HG03097 (cell line): ENCODE measurements at regions not wholly inside any gene's neighbourhood (a gene's known extent, or its start where the extent isn't known, plus 50 kb on each side); places are given as distances from the start of the nearest gene placed in this dataset.
"Not testable (repeated sequence)": the region's sequence is repeated elsewhere in the genome, so short reads cannot be mapped to it uniquely, and the experiment has no call there.

Experiments used
- ATAC-seq: cut with Tn5 transposase; IDR thresholded peaks from one replicate; pipeline ENCODE4 v1.9.1; 2021; ENCODE audit not compliant: unreplicated experiment, low FRiP score

DNA sequence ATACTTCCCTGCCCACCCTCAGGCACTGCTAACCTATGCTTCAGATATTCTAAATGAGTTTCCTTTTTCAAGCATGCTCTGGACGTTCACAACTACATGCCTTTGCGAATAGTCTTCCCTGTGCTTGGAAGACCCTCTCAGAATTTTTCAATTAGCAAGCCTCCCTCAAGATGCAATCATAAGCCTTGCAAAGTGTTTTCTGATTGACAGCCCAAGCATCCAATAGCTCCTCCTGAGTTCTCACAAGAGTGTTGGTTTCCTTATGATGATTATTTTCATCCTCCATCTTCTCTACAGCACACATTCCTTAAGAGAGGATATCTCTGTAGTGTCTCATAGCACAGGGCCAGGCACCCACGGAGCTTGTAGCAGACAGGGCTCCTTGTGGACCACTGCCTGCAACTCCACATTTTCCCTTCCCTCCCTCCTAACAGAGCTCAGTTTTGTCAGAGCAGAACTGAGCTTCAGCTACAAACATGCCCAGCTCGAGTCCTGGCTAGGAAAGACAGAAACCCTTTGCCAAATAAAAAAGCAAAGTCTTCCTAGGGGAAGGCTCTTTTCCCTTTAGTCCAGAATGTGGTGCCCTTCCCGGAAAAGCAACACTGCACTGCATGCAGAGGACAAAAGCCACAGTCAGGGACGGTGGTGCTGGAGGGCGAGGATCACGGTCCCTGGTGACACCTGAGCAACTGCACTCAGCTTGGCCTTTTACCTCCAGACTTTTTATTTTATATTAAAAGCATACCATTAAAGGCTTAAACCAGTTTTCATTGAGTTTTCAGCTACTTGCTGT is 819.8 kb upstream of the ID2 start:
- ATAC-seq, result no peak

- no peak for ATAC-seq
Measured at GRCh38 chr2:7866104-7866503, 815.8 kb upstream of the ID2 start.

DNA sequence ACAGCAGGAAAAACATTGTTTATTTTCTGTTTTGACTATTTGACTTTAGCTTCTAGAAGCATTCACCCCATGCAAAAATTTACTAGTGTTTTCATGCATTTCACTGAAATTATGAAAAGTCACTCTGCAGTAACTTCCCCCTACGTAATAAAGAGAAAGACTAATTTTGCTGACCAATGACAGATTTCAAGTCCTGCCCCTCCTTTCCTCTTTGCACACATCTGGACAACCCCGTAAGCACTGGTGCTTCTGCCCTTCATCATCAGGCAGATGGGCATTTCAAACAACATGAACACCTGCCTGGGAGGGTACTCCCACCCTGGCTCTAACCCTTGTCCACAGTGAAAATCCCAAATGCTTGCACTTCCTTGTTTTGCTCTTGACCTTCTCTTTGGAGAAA is 815.0 kb upstream of the ID2 start:
- no peak for ATAC-seq

DNA sequence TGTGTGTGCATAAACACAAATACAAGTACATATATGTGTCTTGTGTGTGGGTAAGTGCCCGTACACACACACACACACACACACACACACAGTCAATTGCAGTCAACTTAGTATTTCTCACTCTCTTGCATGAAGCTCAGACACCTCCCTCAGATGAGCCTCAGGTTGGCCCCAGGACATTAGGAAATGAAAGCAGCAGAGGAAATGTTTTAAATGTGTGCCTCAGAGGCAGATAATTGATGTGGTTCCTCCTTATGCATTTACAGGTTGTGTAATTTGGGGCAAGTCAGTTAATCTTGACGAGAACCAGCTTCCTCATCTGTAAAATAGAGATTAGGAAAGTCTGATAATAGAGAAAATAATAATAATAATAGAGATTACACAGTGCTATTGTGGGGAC is 814.0 kb upstream of the ID2 start:
- no peak for ATAC-seq

- no peak for ATAC-seq
Measured at GRCh38 chr2:7868836-7869235, 813.0 kb upstream of the ID2 start.

DNA sequence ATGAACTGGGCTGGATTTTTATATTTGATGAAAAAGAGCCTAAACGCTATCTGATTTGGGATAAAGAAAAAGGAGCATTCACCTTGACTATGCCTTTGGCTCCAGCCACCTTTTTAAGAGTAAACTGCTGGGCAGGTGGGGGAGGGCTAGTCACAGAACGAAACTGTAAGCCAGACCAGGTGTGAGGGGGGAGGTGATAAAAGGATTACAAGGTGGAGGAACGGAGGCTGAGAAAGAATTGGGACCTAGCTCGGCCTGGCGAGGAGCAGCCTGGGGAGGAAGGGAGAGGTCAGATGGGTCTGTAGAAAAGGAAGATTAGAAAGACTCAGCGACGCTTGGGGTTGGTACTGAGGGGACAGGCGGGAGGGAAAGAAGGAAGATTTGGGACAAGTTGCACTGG is 805.4 kb upstream of the ID2 start:
- not testable (repeated sequence) for ATAC-seq

DNA sequence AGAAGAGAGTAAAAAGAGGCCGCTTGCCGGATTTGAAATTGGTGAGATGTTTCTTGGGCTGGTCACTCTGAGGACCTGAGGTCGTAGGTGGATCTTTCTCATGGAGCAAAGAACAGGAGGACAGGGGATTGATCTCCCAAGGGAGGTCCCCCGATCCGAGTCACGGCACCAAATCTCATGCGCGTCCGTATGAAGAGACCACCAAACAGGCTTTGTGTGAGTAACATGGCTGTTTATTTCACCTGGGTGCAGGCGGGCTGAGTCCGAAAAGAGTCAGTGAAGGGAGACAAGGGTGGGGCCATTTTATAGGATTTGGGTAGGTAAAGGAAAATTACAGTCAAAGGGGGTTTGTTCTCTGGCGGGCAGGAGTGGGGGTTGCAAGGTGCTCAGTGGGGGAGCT is 803.6 kb upstream of the ID2 start:
- ATAC-seq, result not testable (repeated sequence)

GRCh38 chr2:7878786-7879482 is 802.9 kb upstream of the ID2 start:
- no peak for ATAC-seq

DNA sequence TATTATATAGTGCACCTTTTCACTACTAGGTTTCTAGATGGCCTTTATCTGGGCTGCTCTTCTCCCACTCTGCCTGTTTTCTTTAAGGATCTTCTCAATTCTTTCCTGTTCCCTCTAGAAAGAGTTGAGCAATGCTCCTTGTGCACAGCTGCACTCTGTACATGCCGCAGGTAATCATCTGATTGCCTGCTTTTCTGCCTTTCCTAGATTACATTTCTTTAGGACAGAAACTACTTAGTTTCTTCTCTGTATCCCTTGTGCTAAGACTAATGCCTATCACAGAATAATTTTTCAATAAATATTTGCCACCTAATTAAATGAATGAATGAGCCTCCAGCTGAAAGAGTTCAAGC is 802.4 kb upstream of the ID2 start:
- no peak for ATAC-seq

- no peak for ATAC-seq
Measured at GRCh38 chr2:7880126-7880525, 801.7 kb upstream of the ID2 start.

DNA sequence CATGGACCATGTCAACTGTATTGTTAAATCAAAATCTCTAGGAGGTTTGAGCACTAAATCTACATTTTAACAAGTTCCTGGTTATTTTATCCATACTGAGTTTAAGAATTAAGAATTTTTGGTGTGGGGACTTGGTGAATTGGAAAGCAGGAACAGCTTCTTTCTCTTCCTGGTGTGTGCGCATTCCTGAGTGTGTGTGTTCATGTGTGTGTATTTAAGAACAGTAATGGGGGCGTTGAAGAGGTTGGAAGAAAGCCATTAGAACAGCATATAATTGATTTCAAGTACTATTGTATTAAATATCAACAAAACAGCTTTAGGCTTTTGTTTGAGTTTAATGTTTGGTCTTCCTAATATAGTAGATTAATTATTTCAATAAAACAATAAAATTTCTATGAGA is 801.3 kb upstream of the ID2 start:
- ATAC-seq, result no peak

GRCh38 chr2:7881063-7881462 is 800.8 kb upstream of the ID2 start:
- no peak for ATAC-seq

- ATAC-seq, result no peak
Measured at GRCh38 chr2:7881466-7881865, 800.4 kb upstream of the ID2 start.

GRCh38 chr2:7882296-7882695 is 799.6 kb upstream of the ID2 start:
- ATAC-seq, result no peak

DNA sequence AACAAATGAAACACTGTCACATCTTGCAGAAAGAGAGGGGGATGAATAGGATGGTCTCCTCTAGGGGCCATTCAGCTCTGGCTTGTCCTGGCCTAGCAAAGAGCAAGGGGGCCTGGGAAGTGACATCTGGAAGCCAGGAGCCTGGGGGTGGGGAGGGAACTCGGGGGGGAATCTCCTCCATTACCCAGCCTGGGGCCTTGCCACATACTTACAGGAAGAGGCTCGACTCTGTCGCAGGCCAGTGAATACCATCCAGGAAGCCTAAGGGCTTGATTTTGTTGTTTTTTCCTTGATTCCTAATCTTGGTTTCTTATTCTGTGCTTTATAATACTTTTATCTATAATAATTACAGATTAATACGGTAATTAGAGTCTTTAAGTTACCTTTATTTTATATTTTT is 797.5 kb upstream of the ID2 start:
- no peak for ATAC-seq

- ATAC-seq, result no peak
Measured at GRCh38 chr2:7886666-7887065, 795.2 kb upstream of the ID2 start.

- ATAC-seq, result no peak
Measured at GRCh38 chr2:7887441-7887840, 794.4 kb upstream of the ID2 start.

DNA sequence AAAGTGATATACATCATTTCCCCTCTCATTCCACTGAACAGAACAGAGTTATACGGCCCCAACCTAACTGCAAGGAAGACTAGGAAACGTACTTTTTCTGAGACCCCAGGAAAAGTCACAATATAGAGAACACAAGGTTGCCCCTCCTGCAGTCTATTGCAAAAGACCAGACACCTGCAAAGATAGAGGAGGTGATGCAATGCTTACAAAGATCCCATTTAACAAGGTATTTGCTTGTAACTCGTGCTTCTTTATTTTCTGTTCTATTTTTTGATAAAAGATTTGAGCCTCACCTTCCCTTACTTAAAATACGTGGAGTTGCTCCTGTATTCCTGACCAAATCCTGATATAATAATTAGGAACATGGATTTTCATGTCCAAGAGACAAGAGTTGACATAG is 793.0 kb upstream of the ID2 start:
- ATAC-seq, result no peak

DNA sequence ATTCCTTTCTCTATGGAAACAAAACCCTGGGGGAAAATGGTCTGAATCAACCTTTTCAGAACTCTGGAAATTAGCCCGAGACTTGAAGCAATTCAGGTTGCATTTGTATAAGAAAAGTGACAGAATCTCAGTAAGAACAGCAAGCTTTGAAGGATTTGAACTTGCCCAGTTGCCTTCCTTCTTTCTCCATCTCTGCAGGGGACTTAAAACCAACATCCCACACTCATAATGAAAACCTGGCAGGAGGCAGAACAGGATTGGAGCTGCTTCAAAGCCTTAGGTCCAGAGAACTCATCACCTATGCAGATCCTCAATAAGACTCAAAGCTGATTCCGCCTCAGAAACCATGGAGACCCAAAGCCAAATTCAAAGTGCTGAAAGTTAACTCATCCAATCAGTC is 790.5 kb upstream of the ID2 start:
- ATAC-seq, result no peak

DNA sequence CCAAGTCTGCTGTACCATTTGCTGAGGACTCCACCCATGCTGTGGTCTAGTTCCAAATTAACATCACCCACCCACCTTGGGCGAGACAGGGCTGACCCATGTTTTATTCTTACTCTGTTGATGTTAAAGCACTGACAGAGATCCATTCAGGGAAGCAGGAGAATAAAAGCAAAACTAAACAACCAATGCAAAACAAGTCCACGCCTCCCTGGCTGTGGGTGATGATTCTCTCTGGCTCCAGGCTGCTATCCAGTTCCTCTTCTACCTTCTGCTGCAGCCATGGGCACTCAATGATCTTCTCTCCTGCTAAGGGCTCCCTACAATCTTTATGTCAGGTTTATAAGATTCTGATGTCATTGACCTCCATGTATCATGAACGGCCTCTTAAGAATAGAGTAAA is 786.6 kb upstream of the ID2 start:
- ATAC-seq, result no peak

GRCh38 chr2:7896940-7897487 is 784.8 kb upstream of the ID2 start:
- no peak for ATAC-seq

DNA sequence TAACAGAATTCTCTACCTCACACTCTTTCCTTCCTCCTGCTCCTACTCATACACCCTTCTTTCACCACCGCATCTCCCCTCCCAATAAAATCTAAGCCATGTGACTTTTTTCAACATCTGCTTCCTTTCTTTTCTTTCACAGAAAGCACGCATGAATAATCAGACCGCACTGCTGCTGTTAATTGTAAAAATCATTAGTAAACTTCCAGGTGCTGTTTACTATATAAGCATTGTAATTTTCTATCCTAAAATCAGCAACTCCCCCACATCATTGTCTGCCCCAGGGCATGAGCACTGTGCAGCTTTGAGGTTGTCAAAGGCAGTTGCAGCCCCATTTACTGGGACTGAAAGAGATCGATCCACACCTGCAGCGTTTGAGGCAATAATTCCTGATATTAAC is 782.6 kb upstream of the ID2 start:
- no peak for ATAC-seq
